ENCODE measurements at regions not wholly inside any gene's neighbourhood (a gene's known extent, or its start where the extent isn't known, plus 50 kb on each side); places are given as distances from the start of the nearest gene placed in this dataset.

- in situ Hi-C loops (cut with HindIII; ENCODE audit: low sequenced_read_pairs) = no loop called here
Measured at GRCh38 chr9:119556129-119556875, 187.1 kb upstream of the BRINP1 start.

GRCh38 chr9:119544492-119544891 is 175.3 kb upstream of the BRINP1 start:
- in situ Hi-C loops (cut with HindIII; ENCODE audit: low sequenced_read_pairs) = no loop called here

GRCh38 chr9:119537138-119537537 is 167.9 kb upstream of the BRINP1 start:
- in situ Hi-C loops (cut with HindIII; ENCODE audit: low sequenced_read_pairs) = no loop called here

GRCh38 chr9:119533504-119533903 is 164.3 kb upstream of the BRINP1 start:
- in situ Hi-C loops (cut with HindIII; ENCODE audit: low sequenced_read_pairs) = no loop called here

- in situ Hi-C loops (cut with HindIII; ENCODE audit: low sequenced_read_pairs) = no loop called here
Measured at GRCh38 chr9:119526698-119527097, 157.5 kb upstream of the BRINP1 start.

- in situ Hi-C loops (cut with HindIII; ENCODE audit: low sequenced_read_pairs) = no loop called here
Measured at GRCh38 chr9:119523508-119523907, 154.3 kb upstream of the BRINP1 start.

- in situ Hi-C loops (cut with HindIII; ENCODE audit: low sequenced_read_pairs) = no loop called here
Measured at GRCh38 chr9:119522381-119522780, 153.1 kb upstream of the BRINP1 start.

GRCh38 chr9:119509291-119509905 is 140.2 kb upstream of the BRINP1 start:
- in situ Hi-C loops (cut with HindIII; ENCODE audit: low sequenced_read_pairs) = no loop called here

- in situ Hi-C loops (cut with HindIII; ENCODE audit: low sequenced_read_pairs) = no loop called here
Measured at GRCh38 chr9:119501374-119501773, 132.1 kb upstream of the BRINP1 start.

GRCh38 chr9:119500072-119500771 is 131.0 kb upstream of the BRINP1 start:
- in situ Hi-C loops (cut with HindIII; ENCODE audit: low sequenced_read_pairs) = no loop called here

GRCh38 chr9:119487118-119487827 is 118.0 kb upstream of the BRINP1 start:
- in situ Hi-C loops (cut with HindIII; ENCODE audit: low sequenced_read_pairs) = no loop called here

GRCh38 chr9:119483153-119483552 is 113.9 kb upstream of the BRINP1 start:
- in situ Hi-C loops (cut with HindIII; ENCODE audit: low sequenced_read_pairs) = no loop called here

GRCh38 chr9:119477197-119477596 is 108.0 kb upstream of the BRINP1 start:
- in situ Hi-C loops (cut with HindIII; ENCODE audit: low sequenced_read_pairs) = no loop called here

GRCh38 chr9:119458068-119458467 is 88.8 kb upstream of the BRINP1 start:
- in situ Hi-C loops (cut with HindIII; ENCODE audit: low sequenced_read_pairs) = no loop called here

GRCh38 chr9:119453980-119454379 is 84.7 kb upstream of the BRINP1 start:
- in situ Hi-C loops (cut with HindIII; ENCODE audit: low sequenced_read_pairs) = no loop called here

GRCh38 chr9:119453490-119453911 is 84.3 kb upstream of the BRINP1 start:
- in situ Hi-C loops (cut with HindIII; ENCODE audit: low sequenced_read_pairs) = no loop called here

- in situ Hi-C loops (cut with HindIII; ENCODE audit: low sequenced_read_pairs) = no loop called here
Measured at GRCh38 chr9:119451426-119451825, 82.2 kb upstream of the BRINP1 start.

- in situ Hi-C loops (cut with HindIII; ENCODE audit: low sequenced_read_pairs) = no loop called here
Measured at GRCh38 chr9:119443179-119443578, 73.9 kb upstream of the BRINP1 start.

GRCh38 chr9:119441832-119442231 is 72.6 kb upstream of the BRINP1 start:
- in situ Hi-C loops (cut with HindIII; ENCODE audit: low sequenced_read_pairs) = no loop called here

GRCh38 chr9:119441338-119441737 is 72.1 kb upstream of the BRINP1 start:
- in situ Hi-C loops (cut with HindIII; ENCODE audit: low sequenced_read_pairs) = no loop called here

- in situ Hi-C loops (cut with HindIII; ENCODE audit: low sequenced_read_pairs) = no loop called here
Measured at GRCh38 chr9:119436261-119436660, 67.0 kb upstream of the BRINP1 start.

Measured in DLD1 (cell line).